ENCODE measurements at regions not wholly inside any gene's neighbourhood (a gene's known extent, or its start where the extent isn't known, plus 50 kb on each side); places are given as distances from the start of the nearest gene placed in this dataset.

DNA sequence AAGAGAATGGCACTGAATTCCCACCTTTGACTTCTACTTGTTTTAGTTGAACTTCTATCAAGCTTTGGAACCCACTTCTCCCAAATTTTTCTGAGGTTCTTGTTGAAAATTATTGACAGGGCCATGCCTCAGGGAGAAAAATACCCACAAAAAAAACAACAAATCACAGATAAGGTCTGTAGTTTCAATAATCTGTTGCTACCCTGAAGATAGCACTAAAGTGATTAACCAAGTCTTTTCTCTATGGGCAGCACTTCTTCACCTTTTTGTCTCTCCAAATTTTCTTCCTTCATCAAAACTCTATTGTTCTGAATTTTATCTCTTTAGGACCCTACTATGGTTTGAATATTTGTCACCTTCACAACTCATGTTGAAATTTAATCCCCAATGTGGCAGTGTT is 154.3 kb upstream of the FGF10 start:
- TF ChIP-seq TP53 (CRISPR knock-in tag; IDR thresholded peaks at IDR 0.05) (no peak), ZNF416 (CRISPR knock-in tag; IDR thresholded peaks at IDR 0.05) (no peak), ZNF423 (CRISPR knock-in tag; IDR thresholded peaks at IDR 0.05) (no peak), TEAD4 (CRISPR knock-in tag; IDR thresholded peaks at IDR 0.05) (no peak), TCF7 (CRISPR knock-in tag; IDR thresholded peaks at IDR 0.05; ENCODE audit: low read depth) (no peak)
- TF ChIP-seq, protein P1, sequence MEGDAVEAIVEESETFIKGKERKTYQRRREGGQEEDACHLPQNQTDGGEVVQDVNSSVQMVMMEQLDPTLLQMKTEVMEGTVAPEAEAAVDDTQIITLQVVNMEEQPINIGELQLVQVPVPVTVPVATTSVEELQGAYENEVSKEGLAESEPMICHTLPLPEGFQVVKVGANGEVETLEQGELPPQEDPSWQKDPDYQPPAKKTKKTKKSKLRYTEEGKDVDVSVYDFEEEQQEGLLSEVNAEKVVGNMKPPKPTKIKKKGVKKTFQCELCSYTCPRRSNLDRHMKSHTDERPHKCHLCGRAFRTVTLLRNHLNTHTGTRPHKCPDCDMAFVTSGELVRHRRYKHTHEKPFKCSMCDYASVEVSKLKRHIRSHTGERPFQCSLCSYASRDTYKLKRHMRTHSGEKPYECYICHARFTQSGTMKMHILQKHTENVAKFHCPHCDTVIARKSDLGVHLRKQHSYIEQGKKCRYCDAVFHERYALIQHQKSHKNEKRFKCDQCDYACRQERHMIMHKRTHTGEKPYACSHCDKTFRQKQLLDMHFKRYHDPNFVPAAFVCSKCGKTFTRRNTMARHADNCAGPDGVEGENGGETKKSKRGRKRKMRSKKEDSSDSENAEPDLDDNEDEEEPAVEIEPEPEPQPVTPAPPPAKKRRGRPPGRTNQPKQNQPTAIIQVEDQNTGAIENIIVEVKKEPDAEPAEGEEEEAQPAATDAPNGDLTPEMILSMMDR (IDR thresholded peaks at IDR 0.05), result no peak
